Esophagus squamous epithelium (tissue), 5 donors: ENCODE measurements at regions not wholly inside any gene's neighbourhood (a gene's known extent, or its start where the extent isn't known, plus 50 kb on each side); places are given as distances from the start of the nearest gene placed in this dataset.

Experiments used
- DNase-seq: peaks from one replicate; lab custom pipeline; 2025; lab: John Stamatoyannopoulos, UW
- H3K27ac ChIP-seq, 4 donors: fragments of 200-600 bp; sonication (generic); one replicate each; pipeline ENCODE4 v1.5.1; 2016 to 2019; ENCODE audit warnings: mild to moderate bottlenecking in 1 of 4
- H3K27me3 ChIP-seq, 4 donors: fragments of 200-600 bp; sonication (generic); 1 replicate in 3 of 4; 2 replicates in 1 of 4; pipeline versions ENCODE4 v1.5.1 to v1.6.0; 2017 to 2021; ENCODE audit warnings: antibody characterized with exemption in 1 of 4
- H3K36me3 ChIP-seq, 3 donors: fragments of 200-600 bp; sonication (generic); one replicate each; pipeline ENCODE4 v1.5.1; 2016 to 2019
- H3K4me1 ChIP-seq, 3 donors: fragments of 200-600 bp; sonication (generic); one replicate each; pipeline ENCODE4 v1.5.1; 2017 to 2019
- H3K4me3 ChIP-seq, 4 donors: fragments of 200-600 bp; sonication (generic); 1 replicate in 3 of 4; 2 replicates in 1 of 4; pipeline ENCODE4 v1.5.1; 2016 to 2019; ENCODE audit warnings: mild to moderate bottlenecking in 2 of 4, moderate library complexity in 1 of 4
- H3K9me3 ChIP-seq, 3 donors: fragments of 200-600 bp; sonication (generic); one replicate each; pipeline ENCODE4 v1.5.1; 2016 to 2019
- CTCF ChIP-seq, 6 experiments: fragments of 450-650 bp in 4 of 6; fragments of 200-600 bp in 2 of 6; sonication (generic) in 2 of 6; IDR thresholded peaks; one replicate each; pipeline ENCODE4 v1.5.1; 2016 to 2019; ENCODE audit warnings: antibody characterized with exemption in 6 of 6, mild to moderate bottlenecking in 4 of 6, moderate library complexity in 4 of 6
- POLR2A ChIP-seq, 4 donors: fragments of 450-650 bp; IDR thresholded peaks; one replicate each; pipeline ENCODE4 v1.6.1; 2017; ENCODE audit warnings: antibody characterized with exemption in 4 of 4, mild to moderate bottlenecking in 4 of 4, moderate library complexity in 3 of 4
- WGBS, 2 donors: methylation state at CpG; one replicate each; pipeline ENCODE4 v1.1.5; 2018; 5-methylcytosine and 5-hydroxymethylcytosine counted together
- intact Hi-C: fragments of 100-400 bp; cut with DNase I; formaldehyde crosslinking; loops from one replicate; pipeline ENCODE4 v1.15.0; 2022
- donor health status: DM: yes; HTN: yes; CAD: no.

- no peaks in the 10 kb centered on the region for H3K27me3 ChIP-seq
- no peaks in the 10 kb centered on the region for H3K4me1 ChIP-seq
- TF ChIP-seq POLR2A (IDR thresholded peaks at IDR 0.05): no peak
- no peak for TF ChIP-seq CTCF (IDR thresholded peaks at IDR 0.05)
- no peak overlapping the region for H3K27ac ChIP-seq
- no peak overlapping the region for H3K4me3 ChIP-seq
- peaks cover 0 to 8% (median 0%) of the 10 kb centered on the region in 3 donors for H3K9me3 ChIP-seq
- DNase-seq: no peak
- intact Hi-C loops: no loop called here
- H3K36me3 ChIP-seq: no peaks in the 10 kb centered on the region
- 93 to 94% methylated on average over 1 of the region's 1 CpG for WGBS, 2 donors
Measured at GRCh38 chr6:4450237-4450636, 314.9 kb upstream of the ECI2 start.

- no peak for DNase-seq
- 67 to 90% methylated on average over 1 of the region's 1 CpG for WGBS, 2 donors
- peaks cover 0 to 8% (median 0%) of the 10 kb centered on the region in 3 donors for H3K9me3 ChIP-seq
- TF ChIP-seq CTCF (IDR thresholded peaks at IDR 0.05) (no peak), POLR2A (IDR thresholded peaks at IDR 0.05) (no peak)
- H3K27me3 ChIP-seq: no peaks in the 10 kb centered on the region
- H3K27ac ChIP-seq: no peak overlapping the region
- H3K4me1 ChIP-seq: no peaks in the 10 kb centered on the region
- H3K4me3 ChIP-seq: no peak overlapping the region
- intact Hi-C loops: no loop called here
- H3K36me3 ChIP-seq: no peaks in the 10 kb centered on the region
Measured at GRCh38 chr6:4449409-4449808, 314.0 kb upstream of the ECI2 start.

- TF ChIP-seq POLR2A (IDR thresholded peaks at IDR 0.05): no peak
- TF ChIP-seq CTCF (IDR thresholded peaks at IDR 0.05): no peak
- WGBS, 2 donors: 84 to 87% methylated on average over 3 of the region's 3 CpGs
- Histone ChIP-seq H3K9me3 (peaks cover 0 to 8% (median 0%) of the 10 kb centered on the region in 3 donors), H3K4me1 (no peaks in the 10 kb centered on the region), H3K27me3 (no peaks in the 10 kb centered on the region), H3K27ac (no peak overlapping the region), H3K4me3 (no peak overlapping the region), H3K36me3 (no peaks in the 10 kb centered on the region)
- no peak for DNase-seq
- intact Hi-C loops: no loop called here
Measured at GRCh38 chr6:4448841-4449240, 313.5 kb upstream of the ECI2 start.

GRCh38 chr6:4447639-4448330 lies 312.4 kb upstream of the ECI2 start:
- no peak overlapping the region for H3K27ac ChIP-seq
- H3K9me3 ChIP-seq: peaks cover 0 to 8% (median 0%) of the 10 kb centered on the region in 3 donors
- intact Hi-C loops: no loop called here
- WGBS, 2 donors: 62 to 63% methylated on average over 5 of the region's 5 CpGs
- no peak for TF ChIP-seq POLR2A (IDR thresholded peaks at IDR 0.05)
- no peak for TF ChIP-seq CTCF (IDR thresholded peaks at IDR 0.05)
- H3K4me1 ChIP-seq: no peaks in the 10 kb centered on the region
- H3K27me3 ChIP-seq: no peaks in the 10 kb centered on the region
- DNase-seq: no peak
- no peaks in the 10 kb centered on the region for H3K36me3 ChIP-seq
- no peak overlapping the region for H3K4me3 ChIP-seq

GRCh38 chr6:4446982-4447381 lies 311.6 kb upstream of the ECI2 start:
- no peak for TF ChIP-seq CTCF (IDR thresholded peaks at IDR 0.05)

More at GRCh38 chr6:4446982-4447381, 311.6 kb upstream of the ECI2 start:
- 51 to 72% methylated on average over 8 of the region's 8 CpGs for WGBS, 2 donors
- H3K36me3 ChIP-seq: no peaks in the 10 kb centered on the region
- no peaks in the 10 kb centered on the region for H3K4me1 ChIP-seq
- H3K27me3 ChIP-seq: no peaks in the 10 kb centered on the region
- H3K27ac ChIP-seq: no peak overlapping the region
- no peak overlapping the region for H3K4me3 ChIP-seq
- H3K9me3 ChIP-seq: peaks cover 0 to 6% (median 0%) of the 10 kb centered on the region in 3 donors
- intact Hi-C loops: no loop called here
- no peak for DNase-seq
